Type B pancreatic cell (in vitro differentiated cells): ENCODE measurements at regions not wholly inside any gene's neighbourhood (a gene's known extent, or its start where the extent isn't known, plus 50 kb on each side); places are given as distances from the start of the nearest gene placed in this dataset.

ENCODE experiments used
- DNase-seq: peaks from one replicate; pipeline ENCODE4 v3.0.0; 2021; ENCODE audit warnings: mixed read lengths; ENCODE audit not compliant: unreplicated experiment; ENCODE audit errors: extremely low spot score
- H3K27ac Mint-ChIP-seq: 2 replicates; pipeline ENCODE4 v1.8.0; 2021; ENCODE audit warnings: mild to moderate bottlenecking, mixed read lengths
- H3K27me3 Mint-ChIP-seq: 2 replicates; pipeline ENCODE4 v1.8.0; 2021; ENCODE audit warnings: mixed read lengths
- H3K36me3 Mint-ChIP-seq: 2 replicates; pipeline ENCODE4 v1.8.0; 2021; ENCODE audit warnings: mixed read lengths
- H3K4me1 Mint-ChIP-seq: one replicate; pipeline ENCODE4 v1.8.0; 2021; ENCODE audit warnings: mixed read lengths; ENCODE audit not compliant: unreplicated experiment
- H3K4me3 Mint-ChIP-seq: 2 replicates; pipeline ENCODE4 v1.8.0; 2021; ENCODE audit warnings: mild to moderate bottlenecking, mixed read lengths
- H3K9me3 Mint-ChIP-seq: 2 replicates; pipeline ENCODE4 v1.8.0; 2021; ENCODE audit warnings: mixed read lengths
- TF ChIP-seq, protein P1 (sequence below): fragments of 200-600 bp; sonication (generic); conservative IDR thresholded peaks from 2 replicates; pipeline ENCODE4 v1.5.0; 2021; ENCODE audit warnings: antibody characterized with exemption, mild to moderate bottlenecking

DNA sequence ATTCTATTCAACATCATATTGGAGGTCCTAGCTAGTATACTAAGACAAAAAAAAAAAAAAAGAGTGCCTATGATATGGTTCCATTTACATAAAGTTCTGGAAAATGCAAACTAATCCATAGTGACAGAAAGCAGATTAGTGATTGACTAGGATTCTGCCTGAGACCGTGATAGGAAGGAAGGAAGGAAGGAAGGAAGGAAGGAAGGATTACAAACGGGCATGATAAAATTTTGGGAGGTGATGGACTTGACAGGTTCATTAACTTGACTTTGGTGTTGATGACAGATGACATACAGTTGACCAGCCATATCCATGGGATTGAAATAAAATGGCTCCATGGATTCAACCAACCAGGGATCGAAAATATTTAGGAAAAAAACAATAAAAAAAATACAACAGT is 79.1 kb upstream of the MAN2A1 start:
- DNase-seq, result no peak
- TF ChIP-seq, protein P1, sequence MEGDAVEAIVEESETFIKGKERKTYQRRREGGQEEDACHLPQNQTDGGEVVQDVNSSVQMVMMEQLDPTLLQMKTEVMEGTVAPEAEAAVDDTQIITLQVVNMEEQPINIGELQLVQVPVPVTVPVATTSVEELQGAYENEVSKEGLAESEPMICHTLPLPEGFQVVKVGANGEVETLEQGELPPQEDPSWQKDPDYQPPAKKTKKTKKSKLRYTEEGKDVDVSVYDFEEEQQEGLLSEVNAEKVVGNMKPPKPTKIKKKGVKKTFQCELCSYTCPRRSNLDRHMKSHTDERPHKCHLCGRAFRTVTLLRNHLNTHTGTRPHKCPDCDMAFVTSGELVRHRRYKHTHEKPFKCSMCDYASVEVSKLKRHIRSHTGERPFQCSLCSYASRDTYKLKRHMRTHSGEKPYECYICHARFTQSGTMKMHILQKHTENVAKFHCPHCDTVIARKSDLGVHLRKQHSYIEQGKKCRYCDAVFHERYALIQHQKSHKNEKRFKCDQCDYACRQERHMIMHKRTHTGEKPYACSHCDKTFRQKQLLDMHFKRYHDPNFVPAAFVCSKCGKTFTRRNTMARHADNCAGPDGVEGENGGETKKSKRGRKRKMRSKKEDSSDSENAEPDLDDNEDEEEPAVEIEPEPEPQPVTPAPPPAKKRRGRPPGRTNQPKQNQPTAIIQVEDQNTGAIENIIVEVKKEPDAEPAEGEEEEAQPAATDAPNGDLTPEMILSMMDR, result no peak
- Mint-ChIP-seq H3K27me3 (peaks cover 3% of the 10 kb centered on the region), H3K9me3 (no peaks in the 10 kb centered on the region), H3K36me3 (no peaks in the 10 kb centered on the region), H3K4me1 (peaks cover 12% of the 10 kb centered on the region), H3K4me3 (no peak overlapping the region), H3K27ac (no peak overlapping the region)

DNA sequence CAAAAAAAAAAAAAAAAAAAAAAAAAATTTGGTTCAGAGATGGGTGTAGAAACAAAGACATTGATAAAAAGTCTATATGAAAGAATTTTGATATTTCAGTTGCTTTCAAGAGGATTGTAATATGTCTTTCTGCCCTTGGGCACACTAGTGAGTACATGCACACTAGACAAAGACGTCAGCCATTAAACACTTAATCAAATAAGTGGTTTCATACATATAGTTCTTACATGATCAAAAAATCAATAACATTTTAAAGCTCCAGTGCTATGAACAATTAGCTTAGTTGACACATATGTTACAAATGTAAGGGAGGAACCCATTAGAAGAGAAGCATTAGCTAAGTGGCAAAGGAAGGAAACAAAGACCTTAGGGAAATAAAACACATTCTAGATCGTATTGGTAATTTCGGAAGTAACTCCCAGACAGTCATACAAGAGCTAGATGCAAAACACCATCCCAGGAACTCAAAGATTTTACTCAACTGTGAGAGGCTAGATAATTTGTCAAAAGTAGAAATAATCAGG is 84.5 kb upstream of the MAN2A1 start:
- H3K36me3 Mint-ChIP-seq, result no peaks in the 10 kb centered on the region
- peaks cover 11% of the 10 kb centered on the region for H3K4me1 Mint-ChIP-seq
- H3K9me3 Mint-ChIP-seq, result no peaks in the 10 kb centered on the region
- no peak overlapping the region for H3K4me3 Mint-ChIP-seq
- no peak for DNase-seq
- TF ChIP-seq, protein P1, result no peak
- no peaks in the 10 kb centered on the region for H3K27me3 Mint-ChIP-seq
- no peak overlapping the region for H3K27ac Mint-ChIP-seq

DNA sequence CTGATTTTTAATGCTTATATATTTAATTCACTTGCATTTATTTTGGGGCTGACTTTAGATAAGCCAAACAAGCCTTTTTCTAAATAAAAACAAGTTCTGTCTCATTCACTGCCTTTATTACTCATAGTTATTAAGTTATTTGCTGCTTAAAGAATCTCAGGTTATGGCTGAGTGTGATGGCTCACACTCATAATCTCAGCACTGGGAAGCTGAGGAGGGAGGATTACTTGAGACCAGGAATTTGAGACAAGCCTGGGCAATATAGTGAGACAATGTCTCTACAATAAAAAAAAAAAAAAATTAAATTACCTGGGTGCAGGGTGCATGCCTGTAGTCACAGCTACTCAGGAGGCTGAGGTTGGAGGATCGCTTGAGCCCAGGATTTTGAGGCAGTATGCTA is 85.0 kb upstream of the MAN2A1 start:
- H3K36me3 Mint-ChIP-seq, result no peaks in the 10 kb centered on the region
- no peak for DNase-seq
- H3K9me3 Mint-ChIP-seq, result no peaks in the 10 kb centered on the region
- no peak overlapping the region for H3K27ac Mint-ChIP-seq
- H3K4me1 Mint-ChIP-seq, result peaks cover 11% of the 10 kb centered on the region
- TF ChIP-seq, protein P1, result no peak
- no peak overlapping the region for H3K4me3 Mint-ChIP-seq
- no peaks in the 10 kb centered on the region for H3K27me3 Mint-ChIP-seq

DNA sequence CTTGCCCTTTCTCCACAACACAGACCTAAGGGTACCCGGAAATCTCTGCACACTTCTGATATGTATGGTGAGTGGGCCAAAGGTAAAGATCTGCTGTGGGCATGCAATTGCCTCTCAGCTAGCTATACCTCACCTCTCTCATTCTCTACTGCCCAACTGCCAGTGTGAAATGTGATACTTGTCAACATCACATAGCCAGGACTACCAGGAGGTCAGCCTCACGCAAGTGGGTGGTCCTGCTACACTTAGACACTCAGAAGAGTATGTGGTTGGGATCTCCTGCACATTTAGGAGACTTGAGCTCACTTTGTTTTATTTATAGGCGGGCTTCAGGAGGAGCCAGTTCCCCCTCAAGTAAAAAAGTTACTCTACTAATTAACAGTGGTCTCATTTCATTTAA is 88.0 kb upstream of the MAN2A1 start:
- Mint-ChIP-seq H3K9me3 (no peaks in the 10 kb centered on the region), H3K36me3 (no peaks in the 10 kb centered on the region), H3K4me3 (no peak overlapping the region), H3K27me3 (no peaks in the 10 kb centered on the region), H3K4me1 (peaks cover 11% of the 10 kb centered on the region), H3K27ac (no peak overlapping the region)
- DNase-seq, result no peak
- TF ChIP-seq, protein P1, result no peak

DNA sequence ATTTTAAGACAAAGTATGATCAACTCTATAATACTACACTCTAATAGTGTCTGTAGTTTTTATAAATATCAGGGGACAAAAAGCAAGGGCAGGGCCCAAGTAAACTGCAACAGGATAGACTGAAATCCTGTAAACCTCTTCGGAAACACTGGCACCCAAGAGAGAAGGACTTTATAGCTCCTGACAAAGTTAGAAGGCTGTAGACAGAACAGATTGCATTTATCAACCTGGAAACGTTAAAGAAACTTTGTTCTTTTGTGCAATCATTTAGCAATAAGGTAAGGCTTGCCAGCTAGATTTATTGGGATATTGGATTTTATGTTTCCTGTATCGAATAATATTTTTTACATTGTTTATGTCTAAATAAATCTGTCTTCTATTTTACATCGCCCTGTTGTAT is 91.8 kb upstream of the MAN2A1 start:
- H3K36me3 Mint-ChIP-seq, result no peaks in the 10 kb centered on the region
- no peaks in the 10 kb centered on the region for H3K9me3 Mint-ChIP-seq
- no peak for DNase-seq
- TF ChIP-seq, protein P1, result no peak
- no peaks in the 10 kb centered on the region for H3K27me3 Mint-ChIP-seq
- H3K27ac Mint-ChIP-seq, result no peak overlapping the region
- peaks cover 11% of the 10 kb centered on the region for H3K4me1 Mint-ChIP-seq
- H3K4me3 Mint-ChIP-seq, result no peak overlapping the region

- H3K9me3 Mint-ChIP-seq, result no peaks in the 10 kb centered on the region
- TF ChIP-seq, protein P1, result no peak
- H3K27ac Mint-ChIP-seq, result no peak overlapping the region
- no peaks in the 10 kb centered on the region for H3K27me3 Mint-ChIP-seq
- DNase-seq, result no peak
- no peaks in the 10 kb centered on the region for H3K36me3 Mint-ChIP-seq
- H3K4me3 Mint-ChIP-seq, result no peak overlapping the region
- no peaks in the 10 kb centered on the region for H3K4me1 Mint-ChIP-seq
Measured at GRCh38 chr5:109594217-109594616, 95.5 kb upstream of the MAN2A1 start.
